Cardiac fibroblast (primary cell): ENCODE measurements at regions not wholly inside any gene's neighbourhood (a gene's known extent, or its start where the extent isn't known, plus 50 kb on each side); places are given as distances from the start of the nearest gene placed in this dataset.

Source experiments
- DNase-seq, 2 donors: peaks; one replicate each; pipeline versions ENCODE4 v3.0.0 to v3.0.0-alpha.2; 2010; ENCODE audit warnings: low read depth in 2 of 2
- H3K4me3 ChIP-seq, 2 donors: replicated peaks in 1 of 2; 1 replicate in 1 of 2; 2 replicates in 1 of 2; pipeline ENCODE4 v1.5.1; 2011; ENCODE audit warnings: low read depth in 2 of 2, low read length in 2 of 2, mild to moderate bottlenecking in 2 of 2, moderate library complexity in 1 of 2
- TF ChIP-seq, protein P1 (sequence below): IDR thresholded peaks from one replicate; pipeline ENCODE4 v1.5.1; 2011; ENCODE audit warnings: low read depth, mild to moderate bottlenecking, low read length, inconsistent platforms

DNA sequence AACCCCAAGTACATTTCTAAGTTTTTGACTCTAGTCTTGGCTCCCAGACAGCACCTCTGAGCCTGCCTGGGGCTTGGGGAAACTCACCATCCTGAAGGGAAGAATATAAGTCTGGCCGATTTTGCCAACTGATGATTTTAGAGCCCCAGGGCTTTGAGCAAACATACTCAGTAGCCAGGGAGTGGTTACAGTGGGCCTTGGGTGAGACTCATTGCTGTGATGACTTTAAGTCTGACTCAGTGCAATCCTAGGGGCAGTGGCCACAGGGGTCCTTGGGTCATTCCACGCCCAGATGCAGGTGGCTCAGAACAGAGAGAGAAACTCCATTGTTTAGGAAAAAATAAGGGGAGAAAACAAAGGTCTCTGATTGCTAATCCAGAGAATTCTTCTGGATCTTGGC lies 312.0 kb upstream of the EDIL3 start:
- H3K4me3 ChIP-seq, result no peak overlapping the region
- DNase-seq, result peak in 1 of 2 donors; percentile 15
- TF ChIP-seq, protein P1, sequence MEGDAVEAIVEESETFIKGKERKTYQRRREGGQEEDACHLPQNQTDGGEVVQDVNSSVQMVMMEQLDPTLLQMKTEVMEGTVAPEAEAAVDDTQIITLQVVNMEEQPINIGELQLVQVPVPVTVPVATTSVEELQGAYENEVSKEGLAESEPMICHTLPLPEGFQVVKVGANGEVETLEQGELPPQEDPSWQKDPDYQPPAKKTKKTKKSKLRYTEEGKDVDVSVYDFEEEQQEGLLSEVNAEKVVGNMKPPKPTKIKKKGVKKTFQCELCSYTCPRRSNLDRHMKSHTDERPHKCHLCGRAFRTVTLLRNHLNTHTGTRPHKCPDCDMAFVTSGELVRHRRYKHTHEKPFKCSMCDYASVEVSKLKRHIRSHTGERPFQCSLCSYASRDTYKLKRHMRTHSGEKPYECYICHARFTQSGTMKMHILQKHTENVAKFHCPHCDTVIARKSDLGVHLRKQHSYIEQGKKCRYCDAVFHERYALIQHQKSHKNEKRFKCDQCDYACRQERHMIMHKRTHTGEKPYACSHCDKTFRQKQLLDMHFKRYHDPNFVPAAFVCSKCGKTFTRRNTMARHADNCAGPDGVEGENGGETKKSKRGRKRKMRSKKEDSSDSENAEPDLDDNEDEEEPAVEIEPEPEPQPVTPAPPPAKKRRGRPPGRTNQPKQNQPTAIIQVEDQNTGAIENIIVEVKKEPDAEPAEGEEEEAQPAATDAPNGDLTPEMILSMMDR, result no peak

DNA sequence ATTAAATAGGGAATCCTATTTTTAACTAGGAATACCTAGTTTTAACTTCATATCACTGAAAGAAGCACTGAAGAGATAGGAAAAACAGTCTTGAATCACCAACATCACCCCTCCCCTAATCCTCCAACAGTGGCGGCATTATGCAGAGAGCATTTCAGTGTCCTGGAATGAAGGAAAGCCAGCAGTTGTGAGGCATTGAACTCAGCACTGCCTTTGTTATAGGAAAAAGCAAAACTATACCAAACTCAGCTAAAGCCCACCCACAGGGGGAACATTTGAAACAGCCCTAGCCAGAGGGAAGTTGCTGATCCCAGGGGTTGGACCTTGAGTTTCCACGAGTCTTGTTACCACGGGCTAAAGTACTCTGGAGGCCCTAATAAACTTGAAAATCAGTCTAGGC lies 310.6 kb upstream of the EDIL3 start:
- H3K4me3 ChIP-seq, result no peak overlapping the region
- TF ChIP-seq, protein P1, result no peak
- no peak for DNase-seq

DNA sequence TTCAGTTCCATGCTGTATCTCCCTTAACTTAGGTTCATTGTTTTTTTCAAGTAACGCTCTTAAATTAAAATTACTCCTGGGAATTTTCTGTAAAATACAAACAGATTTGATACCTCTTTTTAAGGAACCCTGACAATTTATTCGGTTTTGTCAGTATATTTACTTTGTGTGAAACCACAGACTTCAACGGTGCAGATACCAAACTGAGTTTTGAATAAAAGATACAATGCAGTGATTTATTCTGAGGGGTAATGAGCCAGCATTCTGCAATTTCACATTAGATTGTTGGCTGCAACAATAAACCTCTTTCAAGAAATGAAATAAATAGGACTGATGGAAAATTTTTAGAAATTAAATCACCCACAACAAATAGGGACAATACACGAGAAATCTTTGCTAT lies 308.6 kb upstream of the EDIL3 start:
- H3K4me3 ChIP-seq, result no peak overlapping the region
- DNase-seq, result no peak
- TF ChIP-seq, protein P1, result no peak

GRCh38 chr5:84688566-84688965 lies 303.9 kb upstream of the EDIL3 start:
- peak; percentile 67 to 96 for DNase-seq
- TF ChIP-seq, protein P1, result no peak

DNA sequence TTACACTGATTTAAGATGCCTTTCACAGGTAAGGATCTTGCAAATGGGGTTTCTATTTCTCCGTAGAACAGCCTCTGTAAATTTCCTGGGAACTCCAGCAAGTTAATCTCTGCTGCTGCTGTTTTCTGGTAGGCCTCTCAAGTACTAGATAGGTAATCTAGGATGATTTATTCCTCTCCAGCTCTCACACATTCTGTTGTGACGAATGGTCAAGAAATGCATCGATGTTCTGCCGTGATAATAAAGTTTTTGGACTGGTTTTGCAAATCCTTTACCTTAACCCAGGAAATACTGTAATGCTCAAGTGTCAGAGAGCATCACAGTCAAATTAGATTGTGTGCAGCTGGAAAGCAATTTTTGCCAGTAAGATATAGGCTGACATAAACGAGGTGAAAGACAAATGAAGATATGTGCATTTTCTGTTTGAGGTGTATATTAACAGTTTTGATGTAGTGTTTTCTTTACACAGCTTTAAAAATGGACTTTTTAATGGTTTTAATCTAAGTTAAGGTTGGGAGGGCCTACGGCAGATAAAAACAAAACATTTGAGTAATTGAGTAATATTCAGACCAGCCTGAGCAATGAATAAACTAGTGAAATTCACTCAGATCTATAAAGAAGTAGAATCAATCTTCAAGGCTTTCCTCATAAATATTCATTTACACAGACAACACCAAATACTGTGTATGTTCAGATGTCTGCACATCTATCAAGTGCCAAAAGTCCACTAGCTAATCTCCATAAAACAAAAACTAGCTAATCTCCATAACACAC lies 300.6 kb upstream of the EDIL3 start:
- DNase-seq, result peak in 1 of 2 donors; percentile 0
- H3K4me3 ChIP-seq, result no peak overlapping the region
- TF ChIP-seq, protein P1, result no peak

More at GRCh38 chr5:84688566-84688965, 303.9 kb upstream of the EDIL3 start:
- no peak overlapping the region for H3K4me3 ChIP-seq

GRCh38 chr5:84683594-84683993 lies 298.9 kb upstream of the EDIL3 start:
- TF ChIP-seq, protein P1, result no peak
- no peak overlapping the region for H3K4me3 ChIP-seq
- DNase-seq, result no peak
